SK-MEL-5 (cell line): ENCODE measurements at regions not wholly inside any gene's neighbourhood (a gene's known extent, or its start where the extent isn't known, plus 50 kb on each side); places are given as distances from the start of the nearest gene placed in this dataset.
"Not testable (repeated sequence)": the region's sequence is repeated elsewhere in the genome, so short reads cannot be mapped to it uniquely, and the experiment has no call there.

Experiments used
- DNase-seq: peaks from one replicate; pipeline ENCODE4 v3.0.0-alpha.2; 2016; ENCODE audit warnings: low read depth, low spot score
- in situ Hi-C: cut with HindIII; loops from 2 replicates; pipeline ENCODE4 v1.10.0; 2016; ENCODE audit warnings: low sequenced_read_pairs, high pct_unique_total_duplicates, low pct_unique_long_range_greater_than_20kb

DNA sequence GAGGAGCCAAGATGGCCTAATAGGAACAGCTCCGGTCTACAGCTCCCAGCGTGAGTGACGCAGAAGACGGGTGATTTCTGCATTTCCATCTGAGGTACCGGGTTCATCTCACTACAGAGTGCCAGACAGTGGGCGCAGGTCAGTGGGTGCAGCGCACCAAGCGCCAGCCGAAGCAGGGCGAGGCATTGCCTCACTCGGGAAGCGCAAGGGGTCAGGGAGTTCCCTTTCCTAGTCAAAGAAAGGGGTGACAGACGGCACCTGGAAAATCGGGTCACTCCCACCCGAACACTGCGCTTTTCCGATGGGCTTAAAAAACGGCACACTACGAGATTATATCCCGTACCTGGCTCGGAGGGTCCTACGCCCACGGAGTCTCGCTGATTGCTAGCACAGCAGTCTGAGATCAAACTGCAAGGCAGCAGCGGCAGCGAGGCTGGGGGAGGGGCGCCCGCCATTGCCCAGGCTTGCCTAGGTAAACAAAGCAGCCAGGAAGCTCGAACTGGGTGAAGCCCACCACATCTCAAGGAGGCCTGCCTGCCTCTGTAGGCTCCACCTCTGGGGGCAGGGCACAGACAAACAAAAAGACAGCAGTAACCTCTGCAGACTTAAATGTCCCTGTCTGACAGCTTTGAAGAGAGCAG is 117.1 kb downstream of the MZT1 start:
- DNase-seq, in situ Hi-C loops: not testable (repeated sequence)

DNA sequence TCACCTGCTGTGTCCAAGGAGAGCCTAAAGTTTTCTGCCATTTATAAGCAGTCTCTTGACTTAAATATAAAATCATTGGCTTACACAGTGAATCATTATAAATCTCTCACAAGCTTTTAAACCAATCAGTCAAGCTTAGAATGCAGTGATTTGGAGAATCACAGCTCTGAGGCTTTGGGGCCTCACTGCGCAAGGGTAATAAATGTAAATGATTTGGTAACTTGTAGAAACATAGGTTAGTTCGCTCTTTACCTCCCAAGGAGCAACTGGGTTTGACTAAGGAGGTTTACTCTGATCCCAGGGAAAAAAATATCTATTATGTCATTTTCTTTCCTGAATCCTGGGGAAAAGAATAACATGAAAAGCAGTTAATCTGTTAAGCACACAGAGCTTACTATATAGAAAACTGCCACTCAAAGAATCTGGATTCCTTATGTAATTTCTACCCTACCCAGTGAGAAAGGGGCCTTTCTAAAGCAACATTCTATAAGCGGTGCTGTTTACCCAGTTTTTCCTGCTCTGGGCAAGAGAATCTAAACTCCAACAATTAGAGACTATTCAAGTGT is 128.2 kb downstream of the MZT1 start:
- in situ Hi-C loops, result no loop called here
- no peak for DNase-seq

DNA sequence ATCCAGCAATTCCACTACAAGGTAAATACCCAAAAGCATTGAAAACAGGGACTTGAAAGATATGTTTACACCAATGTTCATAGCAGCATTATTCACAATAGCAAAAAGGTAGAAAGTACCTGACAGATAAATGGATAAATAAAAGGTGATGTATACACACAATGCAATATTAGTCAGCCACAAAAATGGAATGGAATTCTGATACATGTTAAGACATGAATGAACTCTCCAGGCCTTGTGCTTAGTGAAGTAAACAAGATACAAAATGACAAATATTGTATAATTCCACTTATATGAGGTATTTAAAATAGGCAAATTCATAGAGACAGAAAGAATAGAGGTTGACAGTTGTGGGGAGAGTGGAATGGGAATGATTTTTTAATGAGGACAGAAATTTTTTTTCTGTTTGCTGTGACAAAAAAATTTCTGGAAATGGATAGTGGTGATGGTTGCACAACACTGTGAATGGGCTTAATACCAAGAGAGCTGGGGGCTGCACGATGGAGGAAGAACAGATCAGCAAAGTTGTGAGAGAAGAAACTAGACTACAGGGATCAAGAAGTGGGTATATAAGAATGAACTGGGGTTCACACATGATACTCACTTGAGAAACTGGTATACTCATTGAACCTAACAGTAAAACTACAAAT is 137.2 kb downstream of the MZT1 start:
- in situ Hi-C loops, result no loop called here
- DNase-seq, result no peak

DNA sequence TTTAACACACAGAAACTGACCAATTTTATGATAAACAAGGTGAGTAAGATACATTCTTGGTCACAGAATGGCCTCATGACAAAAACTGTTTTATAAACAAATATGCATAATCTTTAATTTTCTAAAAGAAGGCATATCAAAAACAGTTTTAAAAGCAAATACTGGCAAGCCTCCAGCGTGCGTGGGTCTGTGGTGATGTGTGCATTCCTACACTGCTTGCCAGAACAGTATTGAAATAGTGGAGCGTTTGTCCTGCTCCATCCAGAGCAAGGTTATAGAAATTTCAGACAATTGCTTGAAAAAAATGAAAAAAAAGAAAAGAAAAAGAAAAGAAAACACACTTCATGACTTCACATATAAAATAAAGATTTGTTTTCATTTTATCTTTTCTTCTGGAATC is 140.9 kb downstream of the MZT1 start:
- no peak for DNase-seq
- in situ Hi-C loops, result no loop called here

DNA sequence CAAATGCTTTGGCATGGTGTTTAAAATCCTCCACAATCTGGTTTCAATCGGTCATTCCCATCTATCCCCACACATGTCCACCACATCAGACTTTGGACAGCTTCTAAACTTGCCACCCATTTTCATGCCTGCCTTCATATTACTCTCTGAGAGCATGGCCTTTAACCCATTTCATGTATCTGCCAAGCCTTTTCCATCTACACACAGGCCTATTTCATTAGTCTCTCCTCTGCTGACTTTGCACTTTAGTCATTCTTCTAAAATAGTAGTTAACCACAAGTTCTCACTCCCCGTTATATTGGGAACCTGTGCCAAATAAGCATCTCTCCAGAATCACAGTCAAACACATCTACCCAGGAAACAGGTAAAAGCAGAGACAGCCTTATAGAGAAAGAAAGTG is 142.2 kb downstream of the MZT1 start:
- in situ Hi-C loops, result no loop called here
- no peak for DNase-seq

DNA sequence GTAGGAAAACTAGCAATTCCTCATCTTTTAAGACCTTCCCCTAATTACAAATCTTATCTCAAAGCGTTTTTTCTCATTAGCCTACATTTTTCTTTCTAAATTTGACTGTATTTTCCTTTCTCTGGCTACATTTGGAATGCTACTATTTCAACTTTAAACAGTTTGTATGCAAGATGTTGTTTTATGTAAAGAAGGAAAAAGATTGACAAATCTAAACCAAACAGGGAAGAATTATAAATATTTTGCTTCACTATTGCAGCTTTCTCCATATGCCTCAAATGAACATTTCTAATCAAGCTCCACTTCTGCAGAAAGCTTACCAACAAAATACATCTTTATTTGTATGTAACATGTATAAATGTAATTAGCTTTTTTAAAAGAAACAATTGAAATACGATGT is 156.2 kb downstream of the MZT1 start:
- DNase-seq, result no peak
- in situ Hi-C loops, result no loop called here

DNA sequence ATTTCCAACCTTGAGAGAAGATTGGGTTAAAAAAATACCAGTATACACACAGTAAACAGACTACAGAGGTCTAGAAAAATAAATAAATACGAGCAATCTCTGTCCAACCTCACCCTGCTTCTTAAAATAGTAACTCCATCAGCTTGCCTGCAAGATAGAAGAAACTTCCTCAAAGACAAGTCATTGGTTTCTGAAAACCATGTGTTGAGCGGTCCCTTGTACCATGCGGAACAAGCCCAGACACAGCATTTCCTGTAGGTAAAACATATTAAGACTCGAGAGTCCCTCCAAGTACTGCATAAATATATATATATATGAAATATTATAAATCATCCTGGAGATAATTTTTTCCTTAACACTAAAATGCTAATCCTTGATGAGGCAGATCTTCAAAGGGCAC is 157.4 kb downstream of the MZT1 start:
- in situ Hi-C loops, result no loop called here
- no peak for DNase-seq

DNA sequence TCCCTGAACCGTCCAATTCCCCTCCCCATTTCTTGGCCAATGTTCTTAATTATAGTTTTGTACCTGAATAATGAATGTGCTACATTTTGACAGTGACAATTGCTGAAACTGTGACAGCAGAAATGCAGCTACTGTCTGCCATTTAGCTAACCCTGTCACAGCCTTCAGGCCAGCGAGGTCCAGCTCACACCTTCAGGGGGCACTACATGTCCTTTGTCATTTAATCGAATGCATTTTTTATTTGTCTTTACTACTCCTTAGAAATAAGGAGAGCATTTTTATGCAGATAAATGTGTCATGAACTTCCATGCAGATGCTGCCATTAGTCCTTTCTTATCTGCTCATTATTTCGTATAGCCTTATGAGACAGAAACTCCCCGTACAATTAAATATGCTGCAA is 159.9 kb downstream of the MZT1 start:
- in situ Hi-C loops, result no loop called here
- DNase-seq, result no peak

DNA sequence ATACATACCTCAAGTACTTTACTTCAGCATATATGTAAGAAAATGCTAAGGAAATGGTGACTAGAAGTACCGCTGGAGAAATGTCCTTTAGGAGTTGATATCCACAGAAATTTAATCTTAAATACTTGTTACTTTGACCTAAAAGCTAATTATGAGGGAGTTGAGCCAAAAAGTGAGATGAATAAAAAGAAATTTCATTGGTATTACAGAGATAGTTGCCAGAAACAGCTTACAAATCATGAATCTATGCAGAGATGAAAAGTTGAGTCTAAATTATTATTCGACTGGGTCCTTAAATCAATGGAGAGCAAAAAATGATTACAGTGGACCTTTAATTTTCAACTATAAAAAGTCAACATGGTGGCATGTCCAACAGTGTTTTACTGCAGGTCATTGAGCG is 160.9 kb downstream of the MZT1 start:
- in situ Hi-C loops, result no loop called here
- no peak for DNase-seq

DNA sequence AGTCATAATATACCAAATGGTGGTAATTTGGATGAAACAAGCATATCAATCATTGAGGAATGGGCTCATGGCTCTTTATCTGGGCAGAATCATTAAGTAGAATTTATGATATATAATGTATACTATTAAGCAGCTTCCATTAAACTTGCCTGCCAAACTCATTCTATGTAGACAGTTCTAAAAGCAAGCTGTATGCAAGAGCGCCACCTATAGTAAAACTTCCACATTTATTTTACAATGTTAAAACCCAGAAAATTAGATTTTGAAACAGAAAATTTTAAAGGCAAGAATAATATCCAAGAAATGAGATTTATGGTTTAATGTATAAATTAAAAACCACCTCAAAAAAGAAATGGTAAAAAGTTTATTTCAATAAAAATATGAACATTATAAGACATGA is 161.5 kb downstream of the MZT1 start:
- in situ Hi-C loops, result no loop called here
- DNase-seq, result peak; percentile 60

DNA sequence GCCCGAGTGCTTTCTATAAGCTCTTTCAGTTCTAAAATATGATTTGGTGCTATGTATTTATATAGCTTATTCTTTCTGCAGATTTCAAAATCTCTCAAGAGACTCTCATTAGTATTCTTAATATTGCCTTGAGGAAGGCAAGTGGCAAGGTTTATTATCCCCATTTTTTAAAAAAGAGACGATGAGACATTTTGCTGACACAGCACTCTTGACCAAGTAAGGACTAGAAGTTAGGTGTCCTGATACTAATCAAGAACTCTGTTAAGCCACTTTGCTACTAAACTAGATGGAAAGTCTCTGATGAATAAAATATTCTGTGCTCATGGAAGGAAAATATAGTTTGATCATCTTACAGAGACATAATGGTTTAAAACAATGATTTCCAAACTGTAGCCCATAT is 164.7 kb downstream of the MZT1 start:
- no peak for DNase-seq
- in situ Hi-C loops, result no loop called here

DNA sequence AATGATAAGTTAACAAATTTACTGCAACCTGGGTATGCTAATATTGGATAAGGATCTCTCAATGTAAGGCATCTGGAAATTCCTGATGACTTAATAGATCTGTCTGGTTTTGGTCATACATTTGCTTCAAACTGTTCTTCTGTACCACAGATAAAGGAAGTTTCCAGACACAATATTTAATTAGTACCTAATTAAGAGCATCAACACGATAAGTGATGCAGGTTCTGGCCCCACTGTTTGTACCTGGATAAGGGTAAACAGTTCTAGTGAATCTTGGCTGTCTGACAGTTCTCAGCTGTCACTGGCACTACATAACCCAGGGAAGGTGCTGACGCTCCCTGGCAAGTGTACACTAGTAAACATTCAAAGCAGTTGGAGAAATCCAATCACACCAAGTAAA is 165.6 kb downstream of the MZT1 start:
- in situ Hi-C loops, result no loop called here
- DNase-seq, result no peak

DNA sequence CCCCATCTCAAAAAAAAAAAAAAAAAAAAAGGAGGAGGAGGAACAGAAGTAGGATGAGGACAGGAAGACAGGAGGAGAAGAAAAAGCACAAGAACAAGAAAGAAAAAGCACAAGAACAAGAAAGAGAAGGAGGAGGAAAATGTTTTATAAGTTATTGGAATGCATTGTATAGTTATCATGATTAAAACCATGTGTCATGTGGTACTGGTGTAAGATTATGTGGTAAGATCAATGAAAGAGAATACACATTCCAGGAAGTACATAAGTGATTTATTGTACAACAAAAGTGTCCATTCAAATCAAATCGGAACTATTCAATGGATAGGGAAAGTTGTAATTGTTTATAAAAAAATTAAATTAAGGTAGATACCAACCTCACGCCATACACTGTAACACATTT is 167.7 kb downstream of the MZT1 start:
- no peak for DNase-seq
- in situ Hi-C loops, result no loop called here

DNA sequence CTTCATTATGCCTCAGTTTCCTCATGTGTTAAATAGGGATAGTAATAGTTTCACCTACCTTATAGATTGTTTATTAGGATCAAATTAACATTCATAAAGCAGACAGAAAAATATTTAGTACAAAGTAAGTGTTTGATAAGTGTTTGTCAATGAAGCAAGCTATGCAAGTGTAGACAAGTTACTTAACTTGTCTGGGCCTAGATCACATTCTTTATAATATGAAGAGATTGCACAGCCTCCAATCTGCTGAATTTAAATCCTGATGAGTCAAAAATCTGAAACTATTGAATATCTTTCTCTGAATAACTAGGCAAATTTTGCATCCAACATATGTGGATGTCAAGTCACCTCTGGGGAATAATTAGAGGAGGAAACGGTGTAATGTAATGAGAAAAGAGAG is 170.5 kb downstream of the MZT1 start:
- no peak for DNase-seq

DNA sequence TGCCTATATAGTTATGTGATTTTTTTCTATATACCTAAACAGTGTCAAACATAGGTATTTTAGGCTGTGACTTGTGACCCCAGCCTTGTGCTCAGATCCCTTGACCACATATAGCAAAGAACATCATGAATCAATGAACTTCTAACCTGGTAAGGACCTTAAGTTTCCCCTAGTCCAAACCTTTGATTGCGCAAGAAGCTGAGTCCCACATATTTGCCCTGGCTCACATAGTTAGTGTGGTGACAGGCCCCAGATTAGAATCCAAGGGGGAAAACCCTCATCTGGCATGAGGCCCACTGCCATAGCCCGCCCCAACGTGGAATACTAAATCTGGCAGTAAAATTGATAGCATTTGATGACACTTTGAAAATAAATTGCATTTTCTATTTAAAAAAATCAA is 171.8 kb downstream of the MZT1 start:
- DNase-seq, result no peak
- in situ Hi-C loops, result no loop called here

More for the DNA sequence above, 170.5 kb downstream of the MZT1 start:
- in situ Hi-C loops, result no loop called here

DNA sequence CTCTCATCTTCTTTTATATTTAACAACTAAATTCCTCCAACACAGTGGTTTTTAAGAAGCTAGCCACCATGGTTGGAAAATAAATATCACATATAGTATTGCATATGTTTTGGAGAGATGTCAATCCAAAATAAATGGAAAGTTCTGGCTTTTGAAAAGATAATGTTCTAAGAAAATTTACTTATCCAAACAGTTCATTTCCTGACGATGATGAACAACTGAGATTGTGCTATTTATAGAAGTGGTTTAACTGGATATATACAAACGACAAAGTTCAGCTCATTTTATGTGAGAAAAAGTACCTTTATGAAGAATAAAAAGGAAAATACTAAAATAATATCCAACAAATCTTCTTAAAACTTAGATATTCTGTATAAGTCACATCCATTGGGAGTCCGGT is 174.7 kb downstream of the MZT1 start:
- DNase-seq, result no peak
- in situ Hi-C loops, result no loop called here

DNA sequence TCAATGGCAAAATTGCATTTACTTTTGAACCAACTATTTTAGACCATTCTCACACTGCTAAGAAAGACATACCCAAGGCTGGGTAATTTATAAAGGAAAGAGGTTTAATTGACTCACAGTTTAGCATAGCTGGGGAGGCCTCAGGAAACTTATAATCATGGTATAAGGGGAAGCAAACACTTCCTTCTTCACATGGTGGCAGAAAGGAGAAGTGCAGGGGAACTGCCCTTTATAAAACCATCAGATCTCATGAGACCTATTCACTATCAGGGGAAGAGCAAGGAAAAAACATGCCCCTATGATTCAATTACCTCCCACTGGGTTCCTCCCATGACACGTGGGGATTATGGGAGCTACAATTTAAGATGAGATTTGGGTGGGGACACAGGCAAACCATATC is 181.5 kb downstream of the MZT1 start:
- peak; percentile 5 for DNase-seq
- in situ Hi-C loops, result not testable (repeated sequence)

DNA sequence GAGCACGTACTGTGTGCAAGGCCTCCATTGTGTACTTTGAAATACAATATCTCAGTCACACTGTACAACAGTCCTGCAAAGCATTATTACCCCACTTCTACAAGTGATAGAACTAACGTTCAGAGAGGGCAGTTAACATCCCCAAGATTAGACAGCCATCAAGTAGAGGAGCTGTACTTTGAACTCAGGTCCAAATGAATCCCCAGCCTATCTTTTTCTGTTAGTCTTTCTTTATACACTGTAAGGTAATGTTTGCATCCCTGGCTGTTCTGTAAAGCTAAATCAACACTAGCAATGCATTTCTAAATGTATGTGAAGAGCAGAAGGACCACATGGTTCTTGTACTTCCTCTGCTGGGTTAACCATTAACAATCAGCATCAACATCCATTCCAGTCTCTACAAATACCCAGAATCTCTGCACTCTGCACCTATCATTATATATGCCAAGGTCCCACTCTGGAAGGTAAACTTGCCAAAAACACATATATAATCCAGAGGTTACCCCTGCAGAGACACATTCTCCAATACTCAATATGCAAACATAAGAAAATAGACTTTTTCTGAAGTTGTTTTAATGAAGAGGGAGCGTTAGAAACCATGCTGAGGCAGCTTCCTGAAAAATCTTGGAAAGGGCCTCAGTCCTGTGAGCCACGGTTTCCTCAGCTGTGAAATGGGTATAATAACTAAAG is 182.3 kb downstream of the MZT1 start:
- in situ Hi-C loops, result no loop called here
- no peak for DNase-seq

DNA sequence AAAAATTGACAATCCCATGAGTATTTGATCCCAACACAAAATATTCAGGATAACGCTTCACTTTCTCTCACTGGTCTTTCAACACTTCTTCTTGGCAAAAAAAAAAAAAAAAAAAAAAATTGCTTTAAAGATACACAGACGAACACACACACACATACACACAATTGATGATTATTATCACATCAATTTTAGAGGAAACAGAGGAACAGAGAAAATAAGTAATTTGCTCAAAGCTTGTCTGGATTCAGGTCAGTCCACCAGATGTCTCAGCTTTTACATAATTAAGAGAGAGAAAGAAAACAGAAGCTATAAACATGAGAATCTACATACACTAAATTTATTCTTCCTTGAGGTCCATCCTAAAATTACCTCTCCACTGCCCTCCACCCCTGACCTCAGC is 183.4 kb downstream of the MZT1 start:
- in situ Hi-C loops, result no loop called here
- DNase-seq, result no peak
